ENCODE measurements at regions not wholly inside any gene's neighbourhood (a gene's known extent, or its start where the extent isn't known, plus 50 kb on each side); places are given as distances from the start of the nearest gene placed in this dataset.

DNA sequence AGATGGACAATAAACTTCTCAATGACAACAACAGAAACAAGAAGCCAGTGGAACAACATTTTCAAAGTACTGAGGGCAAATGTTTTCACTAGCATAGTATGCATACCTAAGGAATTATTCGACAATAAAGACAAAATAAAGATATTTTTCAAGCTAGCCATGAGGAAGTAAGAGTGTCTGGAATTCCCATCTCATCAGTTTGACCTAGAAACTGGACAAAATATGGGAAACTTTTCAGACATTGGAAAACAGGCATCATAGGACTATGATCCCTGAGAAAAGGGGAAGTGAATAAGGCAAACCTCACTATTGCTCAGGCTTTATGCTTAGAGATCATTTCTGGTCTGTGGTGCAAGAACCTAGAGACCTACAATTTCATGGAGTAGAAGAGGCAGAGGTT, 86.3 kb downstream of the OAT start:
- H3K4me1 ChIP-seq (ENCODE audit: control insufficient read depth, insufficient read depth, low read length): no peaks in the 10 kb centered on the region
- CTCF ChIA-PET: no interaction called here
- H3K4me3 ChIP-seq (ENCODE audit: low read depth, low read length): no peak overlapping the region
- no peak overlapping the region for H3K27ac ChIP-seq (ENCODE audit: extremely low read depth, low read depth, low read length)
- H3K9me3 ChIP-seq (ENCODE audit: control insufficient read depth, insufficient read depth, low read depth, low read length): no peaks in the 10 kb centered on the region; the same call in 1 of the 2 replicates
- H3K36me3 ChIP-seq (ENCODE audit: control insufficient read depth in 2 of 2, insufficient read depth in 1 of 2, low read length in 2 of 2): no peaks in the 10 kb centered on the region
- TF ChIP-seq ZNF777 (tag by site-specific recombination; IDR thresholded peaks at IDR 0.05; ENCODE audit: borderline replicate concordance): no peak
- TF ChIP-seq, protein P1, sequence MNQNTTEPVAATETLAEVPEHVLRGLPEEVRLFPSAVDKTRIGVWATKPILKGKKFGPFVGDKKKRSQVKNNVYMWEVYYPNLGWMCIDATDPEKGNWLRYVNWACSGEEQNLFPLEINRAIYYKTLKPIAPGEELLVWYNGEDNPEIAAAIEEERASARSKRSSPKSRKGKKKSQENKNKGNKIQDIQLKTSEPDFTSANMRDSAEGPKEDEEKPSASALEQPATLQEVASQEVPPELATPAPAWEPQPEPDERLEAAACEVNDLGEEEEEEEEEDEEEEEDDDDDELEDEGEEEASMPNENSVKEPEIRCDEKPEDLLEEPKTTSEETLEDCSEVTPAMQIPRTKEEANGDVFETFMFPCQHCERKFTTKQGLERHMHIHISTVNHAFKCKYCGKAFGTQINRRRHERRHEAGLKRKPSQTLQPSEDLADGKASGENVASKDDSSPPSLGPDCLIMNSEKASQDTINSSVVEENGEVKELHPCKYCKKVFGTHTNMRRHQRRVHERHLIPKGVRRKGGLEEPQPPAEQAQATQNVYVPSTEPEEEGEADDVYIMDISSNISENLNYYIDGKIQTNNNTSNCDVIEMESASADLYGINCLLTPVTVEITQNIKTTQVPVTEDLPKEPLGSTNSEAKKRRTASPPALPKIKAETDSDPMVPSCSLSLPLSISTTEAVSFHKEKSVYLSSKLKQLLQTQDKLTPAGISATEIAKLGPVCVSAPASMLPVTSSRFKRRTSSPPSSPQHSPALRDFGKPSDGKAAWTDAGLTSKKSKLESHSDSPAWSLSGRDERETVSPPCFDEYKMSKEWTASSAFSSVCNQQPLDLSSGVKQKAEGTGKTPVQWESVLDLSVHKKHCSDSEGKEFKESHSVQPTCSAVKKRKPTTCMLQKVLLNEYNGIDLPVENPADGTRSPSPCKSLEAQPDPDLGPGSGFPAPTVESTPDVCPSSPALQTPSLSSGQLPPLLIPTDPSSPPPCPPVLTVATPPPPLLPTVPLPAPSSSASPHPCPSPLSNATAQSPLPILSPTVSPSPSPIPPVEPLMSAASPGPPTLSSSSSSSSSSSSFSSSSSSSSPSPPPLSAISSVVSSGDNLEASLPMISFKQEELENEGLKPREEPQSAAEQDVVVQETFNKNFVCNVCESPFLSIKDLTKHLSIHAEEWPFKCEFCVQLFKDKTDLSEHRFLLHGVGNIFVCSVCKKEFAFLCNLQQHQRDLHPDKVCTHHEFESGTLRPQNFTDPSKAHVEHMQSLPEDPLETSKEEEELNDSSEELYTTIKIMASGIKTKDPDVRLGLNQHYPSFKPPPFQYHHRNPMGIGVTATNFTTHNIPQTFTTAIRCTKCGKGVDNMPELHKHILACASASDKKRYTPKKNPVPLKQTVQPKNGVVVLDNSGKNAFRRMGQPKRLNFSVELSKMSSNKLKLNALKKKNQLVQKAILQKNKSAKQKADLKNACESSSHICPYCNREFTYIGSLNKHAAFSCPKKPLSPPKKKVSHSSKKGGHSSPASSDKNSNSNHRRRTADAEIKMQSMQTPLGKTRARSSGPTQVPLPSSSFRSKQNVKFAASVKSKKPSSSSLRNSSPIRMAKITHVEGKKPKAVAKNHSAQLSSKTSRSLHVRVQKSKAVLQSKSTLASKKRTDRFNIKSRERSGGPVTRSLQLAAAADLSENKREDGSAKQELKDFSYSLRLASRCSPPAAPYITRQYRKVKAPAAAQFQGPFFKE (tag by site-specific recombination; IDR thresholded peaks at IDR 0.05; ENCODE audit: borderline replicate concordance): no peak
- no peak for TF ChIP-seq ZNF211 (tag by site-specific recombination; IDR thresholded peaks at IDR 0.05; ENCODE audit: low read depth)
- no peak for TF ChIP-seq ZNF37A (tag by site-specific recombination; IDR thresholded peaks at IDR 0.05)
- TF ChIP-seq ZNF677 (tag by site-specific recombination; IDR thresholded peaks at IDR 0.05): no peak
- TF ChIP-seq, protein P2, sequence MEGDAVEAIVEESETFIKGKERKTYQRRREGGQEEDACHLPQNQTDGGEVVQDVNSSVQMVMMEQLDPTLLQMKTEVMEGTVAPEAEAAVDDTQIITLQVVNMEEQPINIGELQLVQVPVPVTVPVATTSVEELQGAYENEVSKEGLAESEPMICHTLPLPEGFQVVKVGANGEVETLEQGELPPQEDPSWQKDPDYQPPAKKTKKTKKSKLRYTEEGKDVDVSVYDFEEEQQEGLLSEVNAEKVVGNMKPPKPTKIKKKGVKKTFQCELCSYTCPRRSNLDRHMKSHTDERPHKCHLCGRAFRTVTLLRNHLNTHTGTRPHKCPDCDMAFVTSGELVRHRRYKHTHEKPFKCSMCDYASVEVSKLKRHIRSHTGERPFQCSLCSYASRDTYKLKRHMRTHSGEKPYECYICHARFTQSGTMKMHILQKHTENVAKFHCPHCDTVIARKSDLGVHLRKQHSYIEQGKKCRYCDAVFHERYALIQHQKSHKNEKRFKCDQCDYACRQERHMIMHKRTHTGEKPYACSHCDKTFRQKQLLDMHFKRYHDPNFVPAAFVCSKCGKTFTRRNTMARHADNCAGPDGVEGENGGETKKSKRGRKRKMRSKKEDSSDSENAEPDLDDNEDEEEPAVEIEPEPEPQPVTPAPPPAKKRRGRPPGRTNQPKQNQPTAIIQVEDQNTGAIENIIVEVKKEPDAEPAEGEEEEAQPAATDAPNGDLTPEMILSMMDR (tag by site-specific recombination; IDR thresholded peaks at IDR 0.05): no peak
- TF ChIP-seq, protein P3, sequence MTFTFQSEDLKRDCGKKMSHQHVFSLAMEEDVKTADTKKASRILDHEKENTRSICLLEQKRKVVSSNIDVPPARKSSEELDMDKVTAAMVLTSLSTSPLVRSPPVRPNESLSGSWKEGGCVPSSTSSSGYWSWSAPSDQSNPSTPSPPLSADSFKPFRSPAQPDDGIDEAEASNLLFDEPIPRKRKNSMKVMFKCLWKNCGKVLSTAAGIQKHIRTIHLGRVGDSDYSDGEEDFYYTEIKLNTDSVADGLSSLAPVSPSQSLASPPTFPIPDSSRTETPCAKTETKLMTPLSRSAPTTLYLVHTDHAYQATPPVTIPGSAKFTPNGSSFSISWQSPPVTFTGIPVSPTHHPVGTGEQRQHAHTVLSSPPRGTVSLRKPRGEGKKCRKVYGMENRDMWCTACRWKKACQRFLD (tag by site-specific recombination; IDR thresholded peaks at IDR 0.05): no peak
- TF ChIP-seq, protein P4, sequence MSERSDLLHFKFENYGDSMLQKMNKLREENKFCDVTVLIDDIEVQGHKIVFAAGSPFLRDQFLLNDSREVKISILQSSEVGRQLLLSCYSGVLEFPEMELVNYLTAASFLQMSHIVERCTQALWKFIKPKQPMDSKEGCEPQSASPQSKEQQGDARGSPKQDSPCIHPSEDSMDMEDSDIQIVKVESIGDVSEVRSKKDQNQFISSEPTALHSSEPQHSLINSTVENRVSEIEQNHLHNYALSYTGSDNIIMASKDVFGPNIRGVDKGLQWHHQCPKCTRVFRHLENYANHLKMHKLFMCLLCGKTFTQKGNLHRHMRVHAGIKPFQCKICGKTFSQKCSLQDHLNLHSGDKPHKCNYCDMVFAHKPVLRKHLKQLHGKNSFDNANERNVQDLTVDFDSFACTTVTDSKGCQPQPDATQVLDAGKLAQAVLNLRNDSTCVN (tag by site-specific recombination; optimal IDR thresholded peaks at IDR 0.05): no peak
- no peak for TF ChIP-seq ZNF555 (tag by site-specific recombination; conservative IDR thresholded peaks at IDR 0.05)
- TF ChIP-seq ZNF670 (tag by site-specific recombination; IDR thresholded peaks at IDR 0.05; ENCODE audit: low read depth): no peak
- no peak for TF ChIP-seq ZFP41 (tag by site-specific recombination; IDR thresholded peaks at IDR 0.05; ENCODE audit: borderline replicate concordance)
- TF ChIP-seq ZNF23 (tag by site-specific recombination; IDR thresholded peaks at IDR 0.05; ENCODE audit: borderline replicate concordance): no peak
- TF ChIP-seq ZNF660 (tag by site-specific recombination; IDR thresholded peaks at IDR 0.05): no peak
- TF ChIP-seq, protein P5, sequence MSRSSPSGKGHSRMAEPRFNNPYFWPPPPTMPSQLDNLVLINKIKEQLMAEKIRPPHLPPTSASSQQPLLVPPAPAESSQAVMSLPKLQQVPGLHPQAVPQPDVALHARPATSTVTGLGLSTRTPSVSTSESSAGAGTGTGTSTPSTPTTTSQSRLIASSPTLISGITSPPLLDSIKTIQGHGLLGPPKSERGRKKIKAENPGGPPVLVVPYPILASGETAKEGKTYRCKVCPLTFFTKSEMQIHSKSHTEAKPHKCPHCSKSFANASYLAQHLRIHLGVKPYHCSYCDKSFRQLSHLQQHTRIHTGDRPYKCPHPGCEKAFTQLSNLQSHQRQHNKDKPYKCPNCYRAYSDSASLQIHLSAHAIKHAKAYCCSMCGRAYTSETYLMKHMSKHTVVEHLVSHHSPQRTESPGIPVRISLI (tag by site-specific recombination; IDR thresholded peaks at IDR 0.05): no peak
- no peak for TF ChIP-seq MEIS1 (CRISPR knock-in tag; IDR thresholded peaks at IDR 0.05; ENCODE audit: borderline replicate concordance)
- no peak for TF ChIP-seq KLF9 (tag by site-specific recombination; IDR thresholded peaks at IDR 0.05; ENCODE audit: low read depth)
- POLR2A ChIA-PET: no interaction called here

All from HEK293 (cell line).